ENCODE measurements at regions not wholly inside any gene's neighbourhood (a gene's known extent, or its start where the extent isn't known, plus 50 kb on each side); places are given as distances from the start of the nearest gene placed in this dataset.

GRCh38 chr18:57918601-57919000 is 115.5 kb upstream of the ATP8B1 start:
- TF ChIP-seq, protein P1, sequence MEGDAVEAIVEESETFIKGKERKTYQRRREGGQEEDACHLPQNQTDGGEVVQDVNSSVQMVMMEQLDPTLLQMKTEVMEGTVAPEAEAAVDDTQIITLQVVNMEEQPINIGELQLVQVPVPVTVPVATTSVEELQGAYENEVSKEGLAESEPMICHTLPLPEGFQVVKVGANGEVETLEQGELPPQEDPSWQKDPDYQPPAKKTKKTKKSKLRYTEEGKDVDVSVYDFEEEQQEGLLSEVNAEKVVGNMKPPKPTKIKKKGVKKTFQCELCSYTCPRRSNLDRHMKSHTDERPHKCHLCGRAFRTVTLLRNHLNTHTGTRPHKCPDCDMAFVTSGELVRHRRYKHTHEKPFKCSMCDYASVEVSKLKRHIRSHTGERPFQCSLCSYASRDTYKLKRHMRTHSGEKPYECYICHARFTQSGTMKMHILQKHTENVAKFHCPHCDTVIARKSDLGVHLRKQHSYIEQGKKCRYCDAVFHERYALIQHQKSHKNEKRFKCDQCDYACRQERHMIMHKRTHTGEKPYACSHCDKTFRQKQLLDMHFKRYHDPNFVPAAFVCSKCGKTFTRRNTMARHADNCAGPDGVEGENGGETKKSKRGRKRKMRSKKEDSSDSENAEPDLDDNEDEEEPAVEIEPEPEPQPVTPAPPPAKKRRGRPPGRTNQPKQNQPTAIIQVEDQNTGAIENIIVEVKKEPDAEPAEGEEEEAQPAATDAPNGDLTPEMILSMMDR (IDR thresholded peaks at IDR 0.05) = no peak
- TF ChIP-seq TCF12 (IDR thresholded peaks at IDR 0.05) = no peak
- TF ChIP-seq RCOR1 (IDR thresholded peaks at IDR 0.05; ENCODE audit: low read length) = no peak
- TF ChIP-seq RAD21 (IDR thresholded peaks at IDR 0.05; ENCODE audit: low read length) = no peak
- no peak for TF ChIP-seq USF2 (IDR thresholded peaks at IDR 0.05; ENCODE audit: borderline replicate concordance, low read depth, low read length)
- TF ChIP-seq MXI1 (IDR thresholded peaks at IDR 0.05; ENCODE audit: low read depth, low read length) = no peak
- TF ChIP-seq, protein P2, sequence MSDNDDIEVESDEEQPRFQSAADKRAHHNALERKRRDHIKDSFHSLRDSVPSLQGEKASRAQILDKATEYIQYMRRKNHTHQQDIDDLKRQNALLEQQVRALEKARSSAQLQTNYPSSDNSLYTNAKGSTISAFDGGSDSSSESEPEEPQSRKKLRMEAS (IDR thresholded peaks at IDR 0.05; ENCODE audit: low read depth) = no peak
- TF ChIP-seq NFIC (IDR thresholded peaks at IDR 0.05; ENCODE audit: borderline replicate concordance) = no peak
- TF ChIP-seq SIN3A (IDR thresholded peaks at IDR 0.05; ENCODE audit: borderline replicate concordance, low read depth, low read length) = no peak
